ENCODE measurements at regions not wholly inside any gene's neighbourhood (a gene's known extent, or its start where the extent isn't known, plus 50 kb on each side); places are given as distances from the start of the nearest gene placed in this dataset.
A peak's percentile ranks its signal among the peaks of the same experiment; 100 is the strongest.

DNA sequence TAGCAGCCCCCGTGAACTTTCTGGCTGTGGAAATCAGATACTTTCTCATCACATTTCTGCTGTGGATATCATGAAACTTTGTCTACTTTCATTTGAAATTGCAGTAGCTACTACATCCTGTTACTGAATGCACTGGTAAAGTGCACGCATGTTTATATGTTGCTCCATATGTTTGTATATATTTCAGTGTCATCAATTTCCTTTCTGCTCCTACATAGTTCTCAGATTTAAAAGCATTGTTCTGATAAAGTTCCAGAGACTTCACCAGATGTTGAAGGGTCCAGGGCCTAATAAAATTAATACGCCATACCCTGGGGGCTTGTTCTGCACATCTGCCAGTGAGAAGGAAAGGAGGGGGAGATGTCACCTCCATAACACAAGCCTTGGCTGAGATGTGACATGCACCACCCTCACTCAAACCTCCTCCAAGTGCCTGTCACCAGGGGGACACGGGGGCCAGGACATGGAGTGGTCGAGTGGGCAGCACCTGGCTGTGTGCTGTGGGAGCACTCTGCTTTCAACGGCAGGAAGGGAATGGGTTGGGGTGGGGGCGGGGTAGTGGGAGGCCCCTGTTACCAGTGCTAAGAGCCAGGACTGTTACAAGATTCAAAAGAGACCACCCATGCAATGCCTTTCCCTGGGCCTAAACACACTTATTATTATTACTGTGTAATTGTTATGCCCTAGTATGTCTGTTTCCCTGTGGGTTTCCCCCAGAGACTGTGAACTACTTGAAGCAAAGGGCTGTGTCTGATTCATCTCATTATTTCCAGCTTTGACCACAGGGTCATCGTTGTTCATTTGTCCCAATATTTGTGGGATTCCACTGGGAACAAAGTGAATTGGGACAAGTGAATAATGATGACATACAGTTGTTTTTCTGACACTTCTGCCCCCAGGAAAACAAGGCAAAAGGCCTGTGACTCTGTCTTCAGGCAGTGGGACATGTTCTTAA lies 193.4 kb downstream of the FOXL1 start:
- H3K4me2 ChIP-seq (ENCODE audit: extremely low read depth, insufficient read depth, low read length) = no peak overlapping the region
- no peaks in the 10 kb centered on the region for H3K79me2 ChIP-seq (ENCODE audit: control insufficient read depth, insufficient read depth, low read length)
- H3K36me3 ChIP-seq (ENCODE audit: control insufficient read depth, insufficient read depth, low read length) = no peaks in the 10 kb centered on the region
- DNase-seq (ENCODE audit: low read depth in 2 of 2) = peak in 1 of 2 donors; percentile 83
- H2AFZ ChIP-seq (ENCODE audit: low read length) = no peak overlapping the region
- no peaks in the 10 kb centered on the region for H3K9me3 ChIP-seq (ENCODE audit: control insufficient read depth, insufficient read depth, low read depth, low read length)
- H4K20me1 ChIP-seq (ENCODE audit: control insufficient read depth, extremely low read depth, insufficient read depth, low read length) = no peaks in the 10 kb centered on the region
- peaks cover 3% of the 10 kb centered on the region for H3K4me1 ChIP-seq (ENCODE audit: control insufficient read depth, extremely low read depth, insufficient read depth, low read length)
- TF ChIP-seq CTCF (conservative IDR thresholded peaks at IDR 0.05 in 1 of 2, IDR thresholded peaks at IDR 0.05 in 1 of 2; ENCODE audit: low read depth in 1 of 2, low read length in 2 of 2) (no peak), EZH2 (IDR thresholded peaks at IDR 0.05; ENCODE audit: low read length, missing control alignments) (no peak)
- H3K27ac ChIP-seq (ENCODE audit: insufficient read depth, low read length) = no peak overlapping the region
- no peak overlapping the region for H3K9ac ChIP-seq (ENCODE audit: insufficient read depth, low read length)
- H3K27me3 ChIP-seq (ENCODE audit: control insufficient read depth, insufficient read depth, low read length) = peaks cover 9% of the 10 kb centered on the region
- no peak overlapping the region for H3K4me3 ChIP-seq (replicated peaks in 1 of 4; ENCODE audit: control extremely low read depth in 1 of 4, insufficient read depth in 1 of 4, low read depth in 3 of 4, low read length in 4 of 4)

DNA sequence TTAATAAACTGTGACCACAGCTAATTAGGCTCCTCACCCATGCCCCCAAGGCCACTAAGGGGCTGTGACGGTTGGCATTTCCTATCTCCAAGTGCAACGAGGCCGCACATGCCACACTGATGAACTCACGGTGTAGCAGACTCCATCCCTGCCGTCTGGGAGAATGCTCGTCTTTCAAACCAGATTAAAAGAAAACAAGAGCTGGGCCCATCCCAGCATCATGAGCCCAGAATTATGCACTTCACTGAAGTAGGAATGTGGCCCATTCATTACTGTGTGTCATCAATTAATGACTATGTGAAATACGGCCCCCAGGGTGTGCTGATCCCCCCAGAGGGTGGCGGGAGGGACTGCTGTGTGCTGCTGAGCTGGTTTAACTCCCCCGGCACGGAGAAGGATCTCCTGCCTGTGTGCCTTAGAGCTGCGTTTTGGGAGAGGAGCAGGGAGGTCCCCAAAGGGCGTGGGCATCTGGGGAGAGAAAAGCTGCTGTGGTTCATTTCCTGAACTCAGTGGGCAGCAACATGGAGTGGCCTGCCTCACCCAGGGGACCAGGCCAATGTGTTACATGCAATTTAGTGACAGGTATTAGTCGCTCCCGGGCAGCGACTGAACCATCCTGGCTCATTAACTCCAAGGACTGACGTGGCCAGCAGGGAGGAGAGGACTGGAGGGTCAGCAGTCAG lies 194.5 kb downstream of the FOXL1 start:
- no peaks in the 10 kb centered on the region for H3K9me3 ChIP-seq (ENCODE audit: control insufficient read depth, insufficient read depth, low read depth, low read length)
- no peaks in the 10 kb centered on the region for H4K20me1 ChIP-seq (ENCODE audit: control insufficient read depth, extremely low read depth, insufficient read depth, low read length)
- peaks cover 3% of the 10 kb centered on the region for H3K4me1 ChIP-seq (ENCODE audit: control insufficient read depth, extremely low read depth, insufficient read depth, low read length)
- no peak overlapping the region for H3K4me2 ChIP-seq (ENCODE audit: extremely low read depth, insufficient read depth, low read length)
- H3K9ac ChIP-seq (ENCODE audit: insufficient read depth, low read length) = no peak overlapping the region
- H3K79me2 ChIP-seq (ENCODE audit: control insufficient read depth, insufficient read depth, low read length) = no peaks in the 10 kb centered on the region
- H3K36me3 ChIP-seq (ENCODE audit: control insufficient read depth, insufficient read depth, low read length) = no peaks in the 10 kb centered on the region
- peaks cover 9% of the 10 kb centered on the region for H3K27me3 ChIP-seq (ENCODE audit: control insufficient read depth, insufficient read depth, low read length)
- no peak for TF ChIP-seq CTCF (conservative IDR thresholded peaks at IDR 0.05 in 1 of 2, IDR thresholded peaks at IDR 0.05 in 1 of 2; ENCODE audit: low read depth in 1 of 2, low read length in 2 of 2)
- no peak for TF ChIP-seq EZH2 (IDR thresholded peaks at IDR 0.05; ENCODE audit: low read length, missing control alignments)
- H3K4me3 ChIP-seq (replicated peaks in 1 of 4; ENCODE audit: control extremely low read depth in 1 of 4, insufficient read depth in 1 of 4, low read depth in 3 of 4, low read length in 4 of 4) = no peak overlapping the region
- no peak overlapping the region for H3K27ac ChIP-seq (ENCODE audit: insufficient read depth, low read length)
- DNase-seq (ENCODE audit: low read depth in 2 of 2) = peak in 1 of 2 donors; percentile 97
- H2AFZ ChIP-seq (ENCODE audit: low read length) = no peak overlapping the region

GRCh38 chr16:86773354-86773715 lies 195.0 kb downstream of the FOXL1 start:
- no peak overlapping the region for H2AFZ ChIP-seq (ENCODE audit: low read length)
- H3K27me3 ChIP-seq (ENCODE audit: control insufficient read depth, insufficient read depth, low read length) = peaks cover 9% of the 10 kb centered on the region
- H3K79me2 ChIP-seq (ENCODE audit: control insufficient read depth, insufficient read depth, low read length) = no peaks in the 10 kb centered on the region
- no peak overlapping the region for H3K9ac ChIP-seq (ENCODE audit: insufficient read depth, low read length)
- TF ChIP-seq CTCF (conservative IDR thresholded peaks at IDR 0.05 in 1 of 2, IDR thresholded peaks at IDR 0.05 in 1 of 2; ENCODE audit: low read depth in 1 of 2, low read length in 2 of 2) (no peak), EZH2 (IDR thresholded peaks at IDR 0.05; ENCODE audit: low read length, missing control alignments) (no peak)
- no peak for DNase-seq (ENCODE audit: low read depth in 2 of 2)
- H3K27ac ChIP-seq (ENCODE audit: insufficient read depth, low read length) = no peak overlapping the region
- no peaks in the 10 kb centered on the region for H4K20me1 ChIP-seq (ENCODE audit: control insufficient read depth, extremely low read depth, insufficient read depth, low read length)
- H3K4me3 ChIP-seq (replicated peaks in 1 of 4; ENCODE audit: control extremely low read depth in 1 of 4, insufficient read depth in 1 of 4, low read depth in 3 of 4, low read length in 4 of 4) = no peak overlapping the region
- peaks cover 3% of the 10 kb centered on the region for H3K4me1 ChIP-seq (ENCODE audit: control insufficient read depth, extremely low read depth, insufficient read depth, low read length)
- no peaks in the 10 kb centered on the region for H3K9me3 ChIP-seq (ENCODE audit: control insufficient read depth, insufficient read depth, low read depth, low read length)
- no peaks in the 10 kb centered on the region for H3K36me3 ChIP-seq (ENCODE audit: control insufficient read depth, insufficient read depth, low read length)
- H3K4me2 ChIP-seq (ENCODE audit: extremely low read depth, insufficient read depth, low read length) = no peak overlapping the region
